IPS DF 4.7 (cell line): ENCODE measurements at regions not wholly inside any gene's neighbourhood (a gene's known extent, or its start where the extent isn't known, plus 50 kb on each side); places are given as distances from the start of the nearest gene placed in this dataset.
"Not testable (repeated sequence)": the region's sequence is repeated elsewhere in the genome, so short reads cannot be mapped to it uniquely, and the experiment has no call there.

Experiments
- DNase-seq: peaks from one replicate; pipeline ENCODE4 v3.0.0-alpha.2; 2013; ENCODE audit warnings: low spot score; ENCODE audit errors: extremely low read depth

GRCh38 chr7:142698429-142698828 lies 50.8 kb upstream of the PRSS1 start:
- DNase-seq = no peak

- DNase-seq = no peak
Measured at GRCh38 chr7:142697270-142697669, 52.0 kb upstream of the PRSS1 start.

GRCh38 chr7:142696456-142697179 lies 52.7 kb upstream of the PRSS1 start:
- DNase-seq = no peak

GRCh38 chr7:142693911-142694310 lies 55.4 kb upstream of the PRSS1 start:
- no peak for DNase-seq

- DNase-seq = no peak
Measured at GRCh38 chr7:142690554-142691182, 58.6 kb upstream of the PRSS1 start.

GRCh38 chr7:142689439-142690120 lies 59.7 kb upstream of the PRSS1 start:
- DNase-seq = no peak

- DNase-seq = no peak
Measured at GRCh38 chr7:142685877-142686508, 63.3 kb upstream of the PRSS1 start.

- DNase-seq = no peak
Measured at GRCh38 chr7:142681314-142682092, 67.8 kb upstream of the PRSS1 start.

GRCh38 chr7:142671506-142671905 lies 77.8 kb upstream of the PRSS1 start:
- DNase-seq = no peak

- DNase-seq = no peak
Measured at GRCh38 chr7:142670511-142670910, 78.8 kb upstream of the PRSS1 start.

GRCh38 chr7:142669074-142669654 lies 80.1 kb upstream of the PRSS1 start:
- no peak for DNase-seq

GRCh38 chr7:142668495-142668894 lies 80.8 kb upstream of the PRSS1 start:
- no peak for DNase-seq

- no peak for DNase-seq
Measured at GRCh38 chr7:142657376-142657775, 91.9 kb upstream of the PRSS1 start.

GRCh38 chr7:142654398-142654797 lies 94.9 kb upstream of the PRSS1 start:
- no peak for DNase-seq

GRCh38 chr7:142647749-142648148 lies 101.5 kb upstream of the PRSS1 start:
- DNase-seq = no peak

- no peak for DNase-seq
Measured at GRCh38 chr7:142646386-142647140, 102.7 kb upstream of the PRSS1 start.

GRCh38 chr7:142645777-142646176 lies 103.5 kb upstream of the PRSS1 start:
- no peak for DNase-seq

- no peak for DNase-seq
Measured at GRCh38 chr7:142642316-142642715, 107.0 kb upstream of the PRSS1 start.

- not testable (repeated sequence) for DNase-seq
Measured at GRCh38 chr7:142641252-142641651, 108.0 kb upstream of the PRSS1 start.

GRCh38 chr7:142638581-142638980 lies 110.7 kb upstream of the PRSS1 start:
- no peak for DNase-seq
